ENCODE measurements at regions not wholly inside any gene's neighbourhood (a gene's known extent, or its start where the extent isn't known, plus 50 kb on each side); places are given as distances from the start of the nearest gene placed in this dataset.

- H3K9me3 Mint-ChIP-seq (ENCODE audit: unreplicated experiment), result peaks cover 7% of the 10 kb centered on the region
- no peak overlapping the region for H3K4me3 Mint-ChIP-seq (ENCODE audit: unreplicated experiment)
- H3K36me3 Mint-ChIP-seq (ENCODE audit: unreplicated experiment), result peaks cover 3% of the 10 kb centered on the region
- no peak for DNase-seq (ENCODE audit: extremely low spot score, unreplicated experiment)
- H3K27ac Mint-ChIP-seq (ENCODE audit: unreplicated experiment), result no peak overlapping the region
- H3K27me3 Mint-ChIP-seq (ENCODE audit: unreplicated experiment), result no peaks in the 10 kb centered on the region
- no peak for TF ChIP-seq CTCF (IDR thresholded peaks at IDR 0.05)
- H3K4me1 Mint-ChIP-seq (ENCODE audit: unreplicated experiment), result peaks cover 56% of the 10 kb centered on the region
Measured at GRCh38 chr2:143953451-143954030, 566.4 kb downstream of the ZEB2 start.

- DNase-seq (ENCODE audit: extremely low spot score, unreplicated experiment), result no peak
- no peak overlapping the region for H3K4me3 Mint-ChIP-seq (ENCODE audit: unreplicated experiment)
- H3K9me3 Mint-ChIP-seq (ENCODE audit: unreplicated experiment), result no peaks in the 10 kb centered on the region
- H3K36me3 Mint-ChIP-seq (ENCODE audit: unreplicated experiment), result no peaks in the 10 kb centered on the region
- TF ChIP-seq CTCF (IDR thresholded peaks at IDR 0.05), result no peak
- no peaks in the 10 kb centered on the region for H3K27me3 Mint-ChIP-seq (ENCODE audit: unreplicated experiment)
- peaks cover 56% of the 10 kb centered on the region for H3K4me1 Mint-ChIP-seq (ENCODE audit: unreplicated experiment)
- no peak overlapping the region for H3K27ac Mint-ChIP-seq (ENCODE audit: unreplicated experiment)
Measured at GRCh38 chr2:143952536-143952935, 567.4 kb downstream of the ZEB2 start.

GRCh38 chr2:143950704-143951103, 569.2 kb downstream of the ZEB2 start:
- H3K36me3 Mint-ChIP-seq (ENCODE audit: unreplicated experiment), result peaks cover 6% of the 10 kb centered on the region
- no peak for TF ChIP-seq CTCF (IDR thresholded peaks at IDR 0.05)
- no peaks in the 10 kb centered on the region for H3K9me3 Mint-ChIP-seq (ENCODE audit: unreplicated experiment)
- peaks cover 51% of the 10 kb centered on the region for H3K4me1 Mint-ChIP-seq (ENCODE audit: unreplicated experiment)
- H3K27ac Mint-ChIP-seq (ENCODE audit: unreplicated experiment), result no peak overlapping the region
- DNase-seq (ENCODE audit: extremely low spot score, unreplicated experiment), result no peak
- H3K27me3 Mint-ChIP-seq (ENCODE audit: unreplicated experiment), result no peaks in the 10 kb centered on the region
- H3K4me3 Mint-ChIP-seq (ENCODE audit: unreplicated experiment), result no peak overlapping the region

- Mint-ChIP-seq H3K27ac (ENCODE audit: unreplicated experiment) (peak overlapping the region; percentile 15), H3K27me3 (ENCODE audit: unreplicated experiment) (no peaks in the 10 kb centered on the region), H3K9me3 (ENCODE audit: unreplicated experiment) (no peaks in the 10 kb centered on the region), H3K36me3 (ENCODE audit: unreplicated experiment) (peaks cover 8% of the 10 kb centered on the region), H3K4me1 (ENCODE audit: unreplicated experiment) (peaks cover 38% of the 10 kb centered on the region), H3K4me3 (ENCODE audit: unreplicated experiment) (no peak overlapping the region)
- no peak for TF ChIP-seq CTCF (IDR thresholded peaks at IDR 0.05)
- no peak for DNase-seq (ENCODE audit: extremely low spot score, unreplicated experiment)
Measured at GRCh38 chr2:143949121-143949848, 570.6 kb downstream of the ZEB2 start.

- Mint-ChIP-seq H3K36me3 (ENCODE audit: unreplicated experiment) (peaks cover 8% of the 10 kb centered on the region), H3K27ac (ENCODE audit: unreplicated experiment) (no peak overlapping the region), H3K27me3 (ENCODE audit: unreplicated experiment) (no peaks in the 10 kb centered on the region), H3K4me3 (ENCODE audit: unreplicated experiment) (no peak overlapping the region), H3K9me3 (ENCODE audit: unreplicated experiment) (no peaks in the 10 kb centered on the region), H3K4me1 (ENCODE audit: unreplicated experiment) (peaks cover 32% of the 10 kb centered on the region)
- no peak for DNase-seq (ENCODE audit: extremely low spot score, unreplicated experiment)
- no peak for TF ChIP-seq CTCF (IDR thresholded peaks at IDR 0.05)
Measured at GRCh38 chr2:143948710-143949109, 571.2 kb downstream of the ZEB2 start.
